ENCODE measurements at regions not wholly inside any gene's neighbourhood (a gene's known extent, or its start where the extent isn't known, plus 50 kb on each side); places are given as distances from the start of the nearest gene placed in this dataset.

GRCh38 chr2:7685342-7686015 is 768.3 kb downstream of the RNF144A start:
- TF ChIP-seq CTCF (IDR thresholded peaks at IDR 0.05) = no peak
- no peak for TF ChIP-seq POLR2A (IDR thresholded peaks at IDR 0.05)

Measured in adrenal gland (tissue), 5 donors.